DND-41 (cell line): ENCODE measurements at regions not wholly inside any gene's neighbourhood (a gene's known extent, or its start where the extent isn't known, plus 50 kb on each side); places are given as distances from the start of the nearest gene placed in this dataset.
"Not testable (repeated sequence)": the region's sequence is repeated elsewhere in the genome, so short reads cannot be mapped to it uniquely, and the experiment has no call there.

ENCODE experiments used
- ATAC-seq: fragments of 200-7000 bp; cut with Tn5 transposase; 3 replicates; pipeline ENCODE4 v1.9.1; 2021; ENCODE audit warnings: low read depth; ENCODE audit not compliant: insufficient read depth
- DNase-seq: peaks from one replicate; pipeline ENCODE4 v3.0.0-alpha.2; 2020
- H2AFZ ChIP-seq: 2 replicates; pipeline ENCODE4 v1.6.0; 2012; ENCODE audit warnings: low read depth, low read length
- H3K27ac ChIP-seq: 2 replicates; pipeline ENCODE4 v1.5.1; 2012; ENCODE audit warnings: low read length, inconsistent platforms
- H3K27me3 ChIP-seq: fragments of 200-600 bp; sonication (generic); 2 replicates; pipeline ENCODE4 v1.6.0; 2012; ENCODE audit warnings: low read length, mild to moderate bottlenecking, inconsistent platforms; ENCODE audit not compliant: insufficient read depth, poor library complexity
- H3K36me3 ChIP-seq: 2 replicates; pipeline ENCODE4 v1.5.1; 2012; ENCODE audit warnings: low read length, inconsistent platforms; ENCODE audit not compliant: insufficient read depth
- H3K4me1 ChIP-seq: 2 replicates; pipeline ENCODE4 v1.5.1; 2012; ENCODE audit warnings: mild to moderate bottlenecking, low read length; ENCODE audit not compliant: insufficient read depth
- H3K4me2 ChIP-seq: 2 replicates; pipeline ENCODE4 v1.6.0; 2012; ENCODE audit warnings: mild to moderate bottlenecking, moderate library complexity, low read length, inconsistent platforms; ENCODE audit not compliant: insufficient read depth
- H3K4me3 ChIP-seq, 2 experiments: fragments of 200-600 bp in 1 of 2; shearing (Covaris generic) in 1 of 2; 2 replicates each; pipeline ENCODE4 v1.5.1; 2012 to 2016; ENCODE audit warnings: inconsistent platforms in 2 of 2, low read length in 2 of 2, mild to moderate bottlenecking in 2 of 2, low read depth in 1 of 2, moderate library complexity in 1 of 2
- H3K79me2 ChIP-seq: 2 replicates; pipeline ENCODE4 v1.6.0; 2012; ENCODE audit warnings: low read length, inconsistent platforms; ENCODE audit not compliant: insufficient read depth
- H3K9ac ChIP-seq: 2 replicates; pipeline ENCODE4 v1.6.0; 2012; ENCODE audit warnings: low read depth, mild to moderate bottlenecking, inconsistent platforms, low read length, moderate library complexity
- H3K9me3 ChIP-seq: 2 replicates; pipeline ENCODE4 v1.5.1; 2012; ENCODE audit warnings: low read length, moderate library complexity, mild to moderate bottlenecking, inconsistent platforms; ENCODE audit not compliant: insufficient read depth, severe bottlenecking
- H4K20me1 ChIP-seq: 2 replicates; pipeline ENCODE4 v1.6.0; 2012; ENCODE audit warnings: low read length; ENCODE audit not compliant: insufficient read depth
- EZH2 ChIP-seq: IDR thresholded peaks from 3 replicates; pipeline ENCODE4 v1.6.1; 2012; ENCODE audit warnings: borderline replicate concordance, low read depth, mild to moderate bottlenecking, moderate library complexity, low read length, inconsistent platforms; ENCODE audit not compliant: severe bottlenecking
- TF ChIP-seq, protein P1 (sequence below): IDR thresholded peaks from 2 replicates; pipeline ENCODE4 v1.5.1; 2012; ENCODE audit warnings: borderline replicate concordance, low read length, moderate library complexity, mild to moderate bottlenecking; ENCODE audit not compliant: poor library complexity, severe bottlenecking; ENCODE audit errors: extremely low read depth

DNA sequence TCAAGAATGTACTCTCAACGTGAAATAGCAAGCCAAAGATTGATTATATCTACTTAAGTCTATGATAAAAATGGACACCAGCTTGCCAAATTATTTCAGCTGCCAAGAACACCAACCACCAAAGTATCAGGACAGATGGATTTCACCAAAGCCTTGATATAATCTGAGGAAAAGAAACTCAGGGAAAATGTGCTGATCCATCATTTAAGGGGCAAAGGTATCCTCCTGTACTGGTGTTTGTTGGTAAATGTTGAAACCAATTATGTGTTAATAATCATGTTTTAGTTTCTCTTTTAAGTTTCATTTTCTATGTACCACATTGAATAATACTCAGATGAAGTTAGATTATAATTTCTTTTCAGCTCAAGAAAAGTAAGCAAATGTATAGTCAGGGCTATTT lies 1284.3 kb upstream of the TMEM132C start:
- H3K27ac ChIP-seq = no peak overlapping the region
- TF ChIP-seq EZH2 = no peak
- TF ChIP-seq, protein P1, sequence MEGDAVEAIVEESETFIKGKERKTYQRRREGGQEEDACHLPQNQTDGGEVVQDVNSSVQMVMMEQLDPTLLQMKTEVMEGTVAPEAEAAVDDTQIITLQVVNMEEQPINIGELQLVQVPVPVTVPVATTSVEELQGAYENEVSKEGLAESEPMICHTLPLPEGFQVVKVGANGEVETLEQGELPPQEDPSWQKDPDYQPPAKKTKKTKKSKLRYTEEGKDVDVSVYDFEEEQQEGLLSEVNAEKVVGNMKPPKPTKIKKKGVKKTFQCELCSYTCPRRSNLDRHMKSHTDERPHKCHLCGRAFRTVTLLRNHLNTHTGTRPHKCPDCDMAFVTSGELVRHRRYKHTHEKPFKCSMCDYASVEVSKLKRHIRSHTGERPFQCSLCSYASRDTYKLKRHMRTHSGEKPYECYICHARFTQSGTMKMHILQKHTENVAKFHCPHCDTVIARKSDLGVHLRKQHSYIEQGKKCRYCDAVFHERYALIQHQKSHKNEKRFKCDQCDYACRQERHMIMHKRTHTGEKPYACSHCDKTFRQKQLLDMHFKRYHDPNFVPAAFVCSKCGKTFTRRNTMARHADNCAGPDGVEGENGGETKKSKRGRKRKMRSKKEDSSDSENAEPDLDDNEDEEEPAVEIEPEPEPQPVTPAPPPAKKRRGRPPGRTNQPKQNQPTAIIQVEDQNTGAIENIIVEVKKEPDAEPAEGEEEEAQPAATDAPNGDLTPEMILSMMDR = no peak
- no peaks in the 10 kb centered on the region for H4K20me1 ChIP-seq
- peaks cover 5% of the 10 kb centered on the region for H3K9me3 ChIP-seq
- no peak overlapping the region for H2AFZ ChIP-seq
- no peaks in the 10 kb centered on the region for H3K79me2 ChIP-seq
- no peaks in the 10 kb centered on the region for H3K27me3 ChIP-seq
- no peaks in the 10 kb centered on the region for H3K4me1 ChIP-seq
- H3K9ac ChIP-seq = no peak overlapping the region
- ATAC-seq = no peak
- no peak for DNase-seq
- H3K4me3 ChIP-seq = no peak overlapping the region
- no peak overlapping the region for H3K4me2 ChIP-seq
- H3K36me3 ChIP-seq = no peaks in the 10 kb centered on the region

DNA sequence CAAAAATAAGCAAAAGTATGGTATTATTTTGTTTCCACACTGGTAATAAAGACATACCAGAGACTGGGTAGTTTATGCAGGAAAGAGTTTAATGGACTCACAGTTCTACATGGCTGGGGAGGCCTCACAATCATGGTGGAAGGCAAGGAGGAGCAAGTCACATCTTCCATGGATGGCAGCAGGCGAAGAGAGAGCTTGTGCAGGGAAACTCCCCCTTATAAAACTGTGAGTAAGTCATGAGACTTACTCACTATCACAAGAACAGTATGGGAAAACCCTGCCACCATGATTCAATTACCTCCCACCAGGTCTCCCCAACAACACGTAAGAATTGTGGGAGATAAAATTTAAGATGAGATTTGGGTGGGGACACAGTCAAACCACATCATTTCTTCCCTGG lies 1283.2 kb upstream of the TMEM132C start:
- not testable (repeated sequence) for H3K36me3 ChIP-seq, H2AFZ ChIP-seq, H3K9me3 ChIP-seq, H3K79me2 ChIP-seq, DNase-seq, H3K4me2 ChIP-seq, H3K27me3 ChIP-seq, H3K4me1 ChIP-seq, H4K20me1 ChIP-seq, ATAC-seq, H3K4me3 ChIP-seq, H3K27ac ChIP-seq, H3K9ac ChIP-seq

DNA sequence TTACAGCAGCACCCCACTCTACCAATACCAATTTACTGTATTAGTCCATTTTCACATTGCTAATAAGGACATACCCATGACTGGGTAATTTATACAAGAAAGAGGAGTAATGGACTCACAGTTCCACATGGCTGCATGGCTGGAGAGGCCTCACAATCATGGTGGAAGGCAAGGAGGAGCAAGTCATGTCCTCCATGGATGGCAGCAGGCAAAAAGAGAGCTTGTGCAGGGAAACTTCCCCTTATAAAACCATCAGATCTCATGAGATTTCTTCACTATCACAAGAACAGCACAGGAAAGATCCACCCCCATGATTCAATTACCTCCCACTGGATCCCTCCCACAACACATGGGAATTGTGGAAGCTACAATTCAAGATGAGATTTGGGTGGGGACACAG lies 1281.3 kb upstream of the TMEM132C start:
- H2AFZ ChIP-seq, H3K27me3 ChIP-seq, ATAC-seq, DNase-seq, H3K79me2 ChIP-seq, H3K9me3 ChIP-seq, H3K36me3 ChIP-seq, H3K27ac ChIP-seq, H3K4me2 ChIP-seq, H3K9ac ChIP-seq, H4K20me1 ChIP-seq, H3K4me3 ChIP-seq, H3K4me1 ChIP-seq: not testable (repeated sequence)

DNA sequence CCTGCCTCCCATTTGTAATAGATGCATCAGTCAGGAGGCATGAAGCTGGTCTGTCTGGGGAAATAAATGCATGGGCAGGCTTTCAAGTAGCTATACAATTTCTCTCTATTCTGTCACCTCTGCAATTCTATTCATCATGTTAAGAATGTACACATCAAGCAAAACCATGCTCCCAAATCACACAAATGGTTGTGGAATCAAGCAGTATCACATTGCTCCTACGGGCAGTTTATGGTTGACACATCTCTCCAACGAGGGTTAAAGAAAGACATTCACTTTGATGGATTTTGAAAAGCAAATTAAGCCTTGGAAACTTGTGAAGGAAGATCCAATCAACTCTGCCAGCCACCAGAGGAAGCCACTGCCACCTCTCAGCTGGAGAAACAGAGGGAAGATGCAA lies 1277.4 kb upstream of the TMEM132C start:
- Histone ChIP-seq H4K20me1 (no peaks in the 10 kb centered on the region), H2AFZ (no peak overlapping the region), H3K27ac (no peak overlapping the region), H3K9me3 (peaks cover under 1% of the 10 kb centered on the region), H3K9ac (no peak overlapping the region), H3K27me3 (no peaks in the 10 kb centered on the region), H3K4me2 (no peak overlapping the region), H3K4me1 (no peaks in the 10 kb centered on the region), H3K36me3 (no peaks in the 10 kb centered on the region), H3K79me2 (no peaks in the 10 kb centered on the region), H3K4me3 (no peak overlapping the region)
- ATAC-seq (no peak), DNase-seq (no peak)
- TF ChIP-seq EZH2 = no peak
- TF ChIP-seq, protein P1 = no peak
